Adrenal gland (tissue), 9 donors: ENCODE measurements at regions not wholly inside any gene's neighbourhood (a gene's known extent, or its start where the extent isn't known, plus 50 kb on each side); places are given as distances from the start of the nearest gene placed in this dataset.

Source experiments
- DNase-seq, 7 donors: peaks; one replicate each; pipeline ENCODE4 v3.0.0-alpha.2; 2019 to 2020
- H3K27ac ChIP-seq, 5 donors: fragments of 200-600 bp; sonication (generic) in 4 of 5; 1 replicate in 3 of 5; 2 replicates in 2 of 5; pipeline versions ENCODE4 v1.5.1 to v1.8.0; 2016 to 2020; ENCODE audit warnings: mild to moderate bottlenecking in 1 of 5
- H3K27me3 ChIP-seq: fragments of 200-600 bp; 2 replicates; pipeline ENCODE4 v1.8.0; 2021
- H3K36me3 ChIP-seq, 2 donors: fragments of 200-600 bp; replicated peaks in 1 of 2; 1 replicate in 1 of 2; 2 replicates in 1 of 2; pipeline versions ENCODE4 v1.5.1 to v1.8.0; 2018 to 2022
- H3K4me1 ChIP-seq, 2 donors: fragments of 200-600 bp; replicated peaks in 1 of 2; 1 replicate in 1 of 2; 2 replicates in 1 of 2; pipeline versions ENCODE4 v1.5.1 to v1.8.0; 2018 to 2021
- H3K4me3 ChIP-seq, 4 donors: fragments of 200-600 bp; sonication (generic) in 3 of 4; one replicate each; pipeline ENCODE4 v1.5.1; 2016 to 2018
- H3K9me3 ChIP-seq, 3 donors: fragments of 200-600 bp; sonication (generic) in 1 of 3; replicated peaks in 1 of 3; 1 replicate in 2 of 3; 2 replicates in 1 of 3; pipeline versions ENCODE4 v1.5.1 to v1.8.0; 2016 to 2021
- POLR2A ChIP-seq, 2 donors: fragments of 450-650 bp; IDR thresholded peaks; one replicate each; pipeline ENCODE4 v1.6.1; 2017; ENCODE audit warnings: antibody characterized with exemption in 2 of 2, mild to moderate bottlenecking in 2 of 2, moderate library complexity in 1 of 2
- WGBS, 4 donors: extraction: QIAGEN DNeasy Blood & Tissue Kit in 2 of 4; methylation state at CpG; one replicate each; pipeline versions ENCODE4 v1.1.5 to v1.1.7; 2013 to 2017; 5-methylcytosine and 5-hydroxymethylcytosine counted together
- intact Hi-C, 2 donors: fragments of 100-400 bp; cut with DNase I; formaldehyde crosslinking; loops; one replicate each; pipeline versions ENCODE4 v1.14.1 to v1.15.0; 2022 to 2023
- TF ChIP-seq, protein P1 (sequence below), 6 experiments: fragments of 450-650 bp in 4 of 6; fragments of 200-600 bp in 2 of 6; sonication (generic) in 1 of 6; IDR thresholded peaks; 1 replicate in 5 of 6; 2 replicates in 1 of 6; pipeline versions ENCODE4 v1.5.1 to v1.8.0; 2016 to 2021; ENCODE audit warnings: antibody characterized with exemption in 6 of 6, mild to moderate bottlenecking in 2 of 6, moderate library complexity in 1 of 6
- donor health status: healthy with polysubstance abuse.
- donor health status: Bipolar disorder and iron deficiency.
- donor health status: DM: yes; HTN: yes; CAD: no.
- donor health status: DM: no; HTN: no; CAD: no.
- donor health status: DM: no; HTN: no; CAD: no.

DNA sequence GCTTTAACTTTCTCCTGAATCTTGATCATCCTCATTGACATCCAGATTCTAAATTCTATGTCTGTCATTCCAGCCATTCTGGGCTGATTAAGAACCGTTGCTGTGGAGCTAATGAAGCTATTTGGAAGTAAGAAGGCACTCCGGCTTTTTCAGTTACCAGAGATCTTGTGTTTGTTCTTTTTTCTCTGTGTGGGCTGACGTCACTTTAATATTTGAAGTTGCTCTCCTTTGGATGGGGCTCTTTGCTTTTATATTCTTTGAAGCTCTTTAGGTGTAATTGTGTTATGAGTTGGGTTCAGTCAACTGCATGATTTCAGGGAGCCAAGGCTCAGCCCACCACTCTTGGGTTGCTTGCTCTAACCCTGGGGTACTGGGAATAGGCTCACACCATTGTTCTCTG, 460.6 kb downstream of the CDH8 start:
- no peaks in the 10 kb centered on the region for H3K27me3 ChIP-seq
- no peak overlapping the region for H3K4me3 ChIP-seq
- intact Hi-C loops: no loop called here
- no peak for TF ChIP-seq POLR2A (IDR thresholded peaks at IDR 0.05)
- TF ChIP-seq, protein P1, sequence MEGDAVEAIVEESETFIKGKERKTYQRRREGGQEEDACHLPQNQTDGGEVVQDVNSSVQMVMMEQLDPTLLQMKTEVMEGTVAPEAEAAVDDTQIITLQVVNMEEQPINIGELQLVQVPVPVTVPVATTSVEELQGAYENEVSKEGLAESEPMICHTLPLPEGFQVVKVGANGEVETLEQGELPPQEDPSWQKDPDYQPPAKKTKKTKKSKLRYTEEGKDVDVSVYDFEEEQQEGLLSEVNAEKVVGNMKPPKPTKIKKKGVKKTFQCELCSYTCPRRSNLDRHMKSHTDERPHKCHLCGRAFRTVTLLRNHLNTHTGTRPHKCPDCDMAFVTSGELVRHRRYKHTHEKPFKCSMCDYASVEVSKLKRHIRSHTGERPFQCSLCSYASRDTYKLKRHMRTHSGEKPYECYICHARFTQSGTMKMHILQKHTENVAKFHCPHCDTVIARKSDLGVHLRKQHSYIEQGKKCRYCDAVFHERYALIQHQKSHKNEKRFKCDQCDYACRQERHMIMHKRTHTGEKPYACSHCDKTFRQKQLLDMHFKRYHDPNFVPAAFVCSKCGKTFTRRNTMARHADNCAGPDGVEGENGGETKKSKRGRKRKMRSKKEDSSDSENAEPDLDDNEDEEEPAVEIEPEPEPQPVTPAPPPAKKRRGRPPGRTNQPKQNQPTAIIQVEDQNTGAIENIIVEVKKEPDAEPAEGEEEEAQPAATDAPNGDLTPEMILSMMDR (IDR thresholded peaks at IDR 0.05): no peak
- H3K9me3 ChIP-seq: no peaks in the 10 kb centered on the region
- 72 to 80% (median 77%) methylated on average over 3 of the region's 3 CpGs for WGBS, 4 donors
- H3K36me3 ChIP-seq: no peaks in the 10 kb centered on the region
- no peak overlapping the region for H3K27ac ChIP-seq
- H3K4me1 ChIP-seq: no peaks in the 10 kb centered on the region
- DNase-seq: no peak

DNA sequence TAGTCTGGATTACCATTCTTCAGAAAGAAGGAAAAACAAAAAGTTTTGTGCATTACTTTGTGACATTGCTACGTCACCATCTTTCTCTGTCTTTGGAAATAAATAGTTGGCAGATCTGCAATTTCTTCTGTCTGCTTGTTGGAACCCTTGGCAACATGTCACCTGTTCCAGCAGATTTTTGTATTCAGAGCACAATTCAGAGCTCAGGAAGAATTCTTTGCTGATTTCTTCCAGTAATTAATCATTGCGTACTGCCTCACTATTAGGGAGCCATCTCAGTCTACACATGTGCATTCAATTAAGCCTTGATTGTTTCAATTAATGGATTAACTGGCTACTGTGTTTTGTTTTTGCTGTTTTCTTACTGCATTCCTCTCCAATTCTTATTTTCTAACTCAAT, 467.2 kb downstream of the CDH8 start:
- H3K4me1 ChIP-seq: no peaks in the 10 kb centered on the region
- no peak for DNase-seq
- H3K27ac ChIP-seq: no peak overlapping the region
- no peaks in the 10 kb centered on the region for H3K27me3 ChIP-seq
- no peak overlapping the region for H3K4me3 ChIP-seq
- no peak for TF ChIP-seq POLR2A (IDR thresholded peaks at IDR 0.05)
- TF ChIP-seq, protein P1 (IDR thresholded peaks at IDR 0.05): no peak
- no peaks in the 10 kb centered on the region for H3K36me3 ChIP-seq
- no peaks in the 10 kb centered on the region for H3K9me3 ChIP-seq
- intact Hi-C loops: no loop called here
- 64 to 77% (median 74%) methylated on average over 2 of the region's 2 CpGs for WGBS, 4 donors

DNA sequence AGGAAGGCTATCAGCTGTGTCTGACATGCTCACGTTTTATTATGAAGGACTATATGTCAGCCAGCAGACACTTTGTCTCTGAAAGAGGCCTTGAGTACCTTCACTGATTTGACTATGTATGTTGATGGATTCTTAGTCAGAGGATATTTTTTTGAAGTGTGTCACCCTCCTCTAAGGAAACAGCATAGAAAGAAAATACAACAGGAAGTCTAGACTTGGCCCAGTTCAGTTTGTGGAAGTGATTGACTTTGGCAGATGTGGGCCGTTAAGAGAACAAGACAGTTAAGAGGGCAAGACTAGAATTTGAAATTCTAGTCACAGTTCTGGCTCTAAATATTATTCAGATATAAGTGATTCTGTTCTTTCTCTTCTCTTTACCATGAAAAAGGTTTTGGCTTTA, 471.5 kb downstream of the CDH8 start:
- intact Hi-C loops: no loop called here
- no peak for DNase-seq
- H3K4me1 ChIP-seq: no peaks in the 10 kb centered on the region
- 16 to 38% (median 32%) methylated on average over 2 of the region's 2 CpGs for WGBS, 4 donors
- TF ChIP-seq, protein P1 (IDR thresholded peaks at IDR 0.05): no peak
- no peaks in the 10 kb centered on the region for H3K9me3 ChIP-seq
- no peak overlapping the region for H3K4me3 ChIP-seq
- H3K27me3 ChIP-seq: no peaks in the 10 kb centered on the region
- H3K27ac ChIP-seq: no peak overlapping the region
- H3K36me3 ChIP-seq: no peaks in the 10 kb centered on the region

DNA sequence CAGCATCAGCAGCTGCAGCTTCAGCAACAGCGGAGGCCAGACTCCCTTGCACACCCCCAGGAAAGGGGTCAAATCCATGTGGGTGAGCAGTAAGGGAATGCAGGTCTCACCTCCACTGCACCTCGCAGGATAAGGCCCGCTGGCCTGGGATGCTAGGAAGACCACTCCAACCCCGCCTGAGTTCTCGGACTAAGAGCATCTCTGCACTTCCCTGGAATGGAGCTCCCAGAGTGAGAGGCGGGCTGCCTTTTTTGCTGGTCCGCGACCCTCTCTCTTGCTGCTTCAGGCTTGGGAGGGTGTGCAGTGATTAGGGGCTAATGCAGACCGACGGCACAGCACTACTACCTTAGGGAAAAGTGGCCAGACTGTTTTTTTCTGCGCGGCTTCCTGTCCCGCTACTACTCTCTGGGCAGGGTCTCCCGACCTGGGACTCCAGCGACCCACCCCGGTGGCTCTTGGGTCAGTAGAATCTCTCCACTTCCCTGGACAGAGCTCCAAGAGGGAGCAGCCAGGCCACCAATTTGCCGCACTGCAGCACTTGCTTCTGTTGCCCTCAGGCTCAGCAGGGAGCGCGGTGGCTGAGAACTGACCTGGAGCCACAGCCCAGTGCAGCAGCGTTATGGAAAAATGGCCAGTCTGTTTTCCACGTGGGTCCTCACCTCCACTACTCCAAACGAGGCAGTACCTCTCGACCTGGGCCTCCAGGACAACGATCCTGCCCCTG, 480.4 kb downstream of the CDH8 start:
- no peaks in the 10 kb centered on the region for H3K4me1 ChIP-seq
- no peaks in the 10 kb centered on the region for H3K9me3 ChIP-seq
- no peaks in the 10 kb centered on the region for H3K36me3 ChIP-seq
- WGBS, 4 donors: 80 to 90% (median 87%) methylated on average over 18 to 24 of the region's 24 CpGs
- no peaks in the 10 kb centered on the region for H3K27me3 ChIP-seq
- TF ChIP-seq POLR2A (IDR thresholded peaks at IDR 0.05): no peak
- TF ChIP-seq, protein P1 (IDR thresholded peaks at IDR 0.05): no peak
- H3K4me3 ChIP-seq: no peak overlapping the region
- H3K27ac ChIP-seq: no peak overlapping the region
- DNase-seq: no peak
- intact Hi-C loops: no loop called here
